ENCODE measurements at regions not wholly inside any gene's neighbourhood (a gene's known extent, or its start where the extent isn't known, plus 50 kb on each side); places are given as distances from the start of the nearest gene placed in this dataset.

DNA sequence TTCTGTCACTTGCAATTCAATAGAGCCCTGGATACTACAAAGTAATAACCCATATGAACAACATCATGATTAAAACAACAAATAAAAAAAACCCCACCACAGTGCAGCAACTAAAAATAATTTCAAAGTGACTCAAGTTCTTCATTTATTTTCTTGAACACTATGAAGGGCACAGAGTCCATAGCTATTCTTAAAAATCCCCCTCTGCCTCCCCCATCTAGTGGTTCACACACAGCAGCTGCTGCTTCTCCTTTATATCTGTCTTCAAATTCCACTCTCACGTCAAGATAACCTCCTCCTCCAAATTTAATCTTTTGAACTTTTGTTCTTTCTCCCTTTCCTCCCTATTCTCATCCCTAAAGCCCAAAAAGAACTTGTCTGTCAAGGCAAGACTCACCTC is 591.3 kb downstream of the ZEB2 start:
- TF ChIP-seq ZNF433 (tag by site-specific recombination; IDR thresholded peaks at IDR 0.05; ENCODE audit: low read depth) (no peak), ZNF274 (IDR thresholded peaks at IDR 0.05; ENCODE audit: low read length) (no peak), ZNF274 (tag by site-specific recombination; IDR thresholded peaks at IDR 0.05; ENCODE audit: borderline replicate concordance) (no peak), PATZ1 (tag by site-specific recombination; IDR thresholded peaks at IDR 0.05) (no peak), ZNF121 (tag by site-specific recombination; IDR thresholded peaks at IDR 0.05) (no peak), ZSCAN16 (tag by site-specific recombination; IDR thresholded peaks at IDR 0.05) (no peak), AEBP2 (tag by site-specific recombination; IDR thresholded peaks at IDR 0.05; ENCODE audit: borderline replicate concordance) (no peak)
- TF ChIP-seq, protein P1, sequence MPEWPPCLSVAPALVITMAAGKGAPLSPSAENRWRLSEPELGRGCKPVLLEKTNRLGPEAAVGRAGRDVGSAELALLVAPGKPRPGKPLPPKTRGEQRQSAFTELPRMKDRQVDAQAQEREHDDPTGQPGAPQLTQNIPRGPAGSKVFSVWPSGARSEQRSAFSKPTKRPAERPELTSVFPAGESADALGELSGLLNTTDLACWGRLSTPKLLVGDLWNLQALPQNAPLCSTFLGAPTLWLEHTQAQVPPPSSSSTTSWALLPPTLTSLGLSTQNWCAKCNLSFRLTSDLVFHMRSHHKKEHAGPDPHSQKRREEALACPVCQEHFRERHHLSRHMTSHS (tag by site-specific recombination; IDR thresholded peaks at IDR 0.05), result no peak
